NT2/D1 (cell line): ENCODE measurements at regions not wholly inside any gene's neighbourhood (a gene's known extent, or its start where the extent isn't known, plus 50 kb on each side); places are given as distances from the start of the nearest gene placed in this dataset.
A peak's percentile ranks its signal among the peaks of the same experiment; 100 is the strongest.

ENCODE experiments used
- DNase-seq: peaks from one replicate; pipeline ENCODE4 v3.0.0-alpha.2; 2011; ENCODE audit warnings: low read depth, low spot score
- H3K27me3 ChIP-seq: 2 replicates; pipeline ENCODE4 v1.6.0; 2011; ENCODE audit warnings: mild to moderate bottlenecking; ENCODE audit not compliant: insufficient read length, insufficient read depth
- H3K36me3 ChIP-seq: 2 replicates; pipeline ENCODE4 v1.6.1; 2011; ENCODE audit warnings: mild to moderate bottlenecking, low read length, mixed read lengths; ENCODE audit not compliant: insufficient read depth, insufficient read length
- H3K4me1 ChIP-seq: 2 replicates; pipeline ENCODE4 v1.5.1; 2011; ENCODE audit not compliant: insufficient read depth, insufficient read length
- H3K4me3 ChIP-seq: 2 replicates; pipeline ENCODE4 v1.5.1; 2011; ENCODE audit warnings: low read depth; ENCODE audit not compliant: insufficient read length
- H3K9ac ChIP-seq: 2 replicates; pipeline ENCODE4 v1.6.0; 2011; ENCODE audit warnings: low read depth; ENCODE audit not compliant: insufficient read length
- H3K9me3 ChIP-seq: 2 replicates; pipeline ENCODE4 v1.5.1; 2011; ENCODE audit warnings: mild to moderate bottlenecking, low read length; ENCODE audit not compliant: insufficient read depth
- SUZ12 ChIP-seq: IDR thresholded peaks from 2 replicates; pipeline ENCODE4 v1.6.1; 2011; ENCODE audit not compliant: insufficient read length, insufficient read depth; ENCODE audit errors: extremely low read depth
- YY1 ChIP-seq: IDR thresholded peaks from 2 replicates; pipeline ENCODE4 v1.6.1; 2011; ENCODE audit not compliant: insufficient read length, insufficient read depth
- ZNF274 ChIP-seq: IDR thresholded peaks from 2 replicates; pipeline ENCODE4 v1.6.1; 2011; ENCODE audit warnings: mild to moderate bottlenecking, low read depth, low read length

GRCh38 chr15:59830098-59830497, 141.0 kb upstream of the BNIP2 start:
- Histone ChIP-seq H3K27me3 (no peaks in the 10 kb centered on the region), H3K4me3 (no peak overlapping the region), H3K9me3 (no peaks in the 10 kb centered on the region), H3K4me1 (no peaks in the 10 kb centered on the region), H3K9ac (no peak overlapping the region), H3K36me3 (no peaks in the 10 kb centered on the region)
- TF ChIP-seq ZNF274 (no peak), YY1 (no peak), SUZ12 (no peak)
- DNase-seq = peak; percentile 6

- H3K36me3 ChIP-seq = no peaks in the 10 kb centered on the region
- TF ChIP-seq YY1 (no peak), ZNF274 (no peak), SUZ12 (no peak)
- no peak overlapping the region for H3K4me3 ChIP-seq
These were observed 139.7 kb upstream of the BNIP2 start for GRCh38 chr15:59828861-59829260.

DNA sequence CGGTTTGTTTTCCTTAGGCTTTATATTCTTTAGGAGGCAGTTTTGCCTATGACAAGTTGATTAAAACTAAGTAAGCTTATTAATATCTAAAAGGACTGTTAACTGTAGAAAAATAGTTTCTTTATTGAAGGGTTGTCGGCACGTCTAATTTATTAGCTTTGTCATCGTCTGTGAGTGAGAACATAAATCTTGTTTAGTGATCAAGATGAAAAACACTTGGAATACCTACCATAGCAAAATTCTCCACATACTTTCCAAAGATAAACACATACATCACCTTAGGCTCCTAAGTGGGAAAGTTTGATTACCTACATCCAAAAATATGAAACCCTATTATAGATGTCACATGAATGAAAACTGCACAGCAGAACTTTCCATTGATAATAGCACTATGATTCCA, 139.1 kb upstream of the BNIP2 start:
- H3K4me3 ChIP-seq = no peak overlapping the region
- H3K4me1 ChIP-seq = no peaks in the 10 kb centered on the region
- TF ChIP-seq YY1 (no peak), SUZ12 (no peak), ZNF274 (no peak)
- no peak for DNase-seq
- H3K36me3 ChIP-seq = no peaks in the 10 kb centered on the region
- H3K27me3 ChIP-seq = no peaks in the 10 kb centered on the region
- no peak overlapping the region for H3K9ac ChIP-seq
- peaks cover 4% of the 10 kb centered on the region; the same call in 1 of the 2 replicates for H3K9me3 ChIP-seq

More at GRCh38 chr15:59828861-59829260, 139.7 kb upstream of the BNIP2 start:
- Histone ChIP-seq H3K4me1 (no peaks in the 10 kb centered on the region), H3K9ac (no peak overlapping the region), H3K27me3 (no peaks in the 10 kb centered on the region), H3K9me3 (no peaks in the 10 kb centered on the region)
- no peak for DNase-seq

DNA sequence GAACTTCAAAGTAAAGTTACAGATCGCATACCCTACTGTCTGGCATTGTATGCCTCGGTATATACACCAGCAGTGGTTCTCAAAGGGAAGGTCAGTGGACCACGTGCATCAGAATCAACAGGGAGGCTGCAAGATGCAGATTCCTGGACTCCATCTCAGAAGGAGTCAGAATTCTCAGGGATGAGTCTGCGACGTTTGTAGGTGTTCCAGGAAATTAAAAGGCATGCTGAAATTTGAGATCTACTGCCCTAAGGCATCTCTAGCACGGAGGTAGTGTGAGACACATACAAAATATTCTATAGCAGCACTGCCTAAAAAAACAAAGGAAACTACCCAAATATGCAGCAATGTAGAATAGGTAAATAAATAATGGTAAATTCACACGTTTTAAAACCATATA, 136.8 kb upstream of the BNIP2 start:
- no peak for TF ChIP-seq YY1
- TF ChIP-seq SUZ12 = no peak
- no peak for TF ChIP-seq ZNF274
- Histone ChIP-seq H3K27me3 (no peaks in the 10 kb centered on the region), H3K4me1 (no peaks in the 10 kb centered on the region), H3K9me3 (peaks cover 4% of the 10 kb centered on the region; the same call in 1 of the 2 replicates), H3K4me3 (no peak overlapping the region), H3K9ac (no peak overlapping the region), H3K36me3 (no peaks in the 10 kb centered on the region)
- no peak for DNase-seq

DNA sequence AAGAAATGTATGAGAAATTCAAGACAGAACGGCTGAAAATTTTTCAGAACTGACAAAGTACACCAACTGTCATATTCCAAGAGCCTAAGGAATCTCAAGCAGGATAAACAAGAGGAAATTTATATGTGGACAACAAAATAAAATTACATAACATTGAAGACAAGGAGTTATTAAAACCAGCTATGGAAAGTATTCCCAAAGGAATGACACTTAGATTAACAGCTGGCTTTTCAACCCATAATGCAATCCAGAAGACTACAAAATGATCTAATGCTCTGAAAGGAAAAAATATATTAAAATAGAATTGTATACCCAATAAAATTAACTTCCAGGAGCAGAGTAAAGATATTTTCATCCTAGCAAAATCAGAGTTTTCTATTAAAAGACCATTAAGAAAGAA, 132.2 kb upstream of the BNIP2 start:
- Histone ChIP-seq H3K9ac (no peak overlapping the region), H3K9me3 (peaks cover 4% of the 10 kb centered on the region; the same call in 1 of the 2 replicates), H3K27me3 (no peaks in the 10 kb centered on the region), H3K4me3 (no peak overlapping the region), H3K36me3 (no peaks in the 10 kb centered on the region), H3K4me1 (no peaks in the 10 kb centered on the region)
- TF ChIP-seq SUZ12 (no peak), ZNF274 (no peak)
- no peak for DNase-seq

GRCh38 chr15:59819092-59819491, 130.0 kb upstream of the BNIP2 start:
- H3K4me3 ChIP-seq = no peak overlapping the region
- no peak for DNase-seq
- H3K9me3 ChIP-seq = peaks cover 4% of the 10 kb centered on the region; the same call in 1 of the 2 replicates
- no peaks in the 10 kb centered on the region for H3K27me3 ChIP-seq
- H3K4me1 ChIP-seq = no peaks in the 10 kb centered on the region
- H3K9ac ChIP-seq = no peak overlapping the region
- H3K36me3 ChIP-seq = no peaks in the 10 kb centered on the region
- no peak for TF ChIP-seq ZNF274
- no peak for TF ChIP-seq YY1
- TF ChIP-seq SUZ12 = no peak

DNA sequence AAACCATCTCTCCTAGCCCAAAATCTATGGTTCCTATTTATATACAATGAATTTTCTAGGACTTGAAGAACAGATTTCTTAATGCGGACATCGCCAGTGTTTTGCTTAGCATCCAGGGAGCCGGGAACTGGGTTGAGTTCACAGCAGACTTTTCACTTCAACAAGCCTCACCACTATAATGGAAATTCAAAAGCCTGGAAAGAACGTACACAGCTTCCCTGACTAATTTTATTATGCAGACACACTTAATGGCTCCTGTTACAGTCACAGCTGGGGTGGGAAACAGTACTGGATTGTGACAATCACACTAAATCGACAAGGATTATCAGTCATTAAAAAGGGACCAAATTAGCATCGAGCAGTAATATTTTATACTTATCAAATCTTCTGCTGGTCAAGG, 129.2 kb upstream of the BNIP2 start:
- DNase-seq = no peak
- Histone ChIP-seq H3K36me3 (no peaks in the 10 kb centered on the region), H3K4me1 (no peaks in the 10 kb centered on the region), H3K27me3 (no peaks in the 10 kb centered on the region), H3K9me3 (peaks cover under 1% of the 10 kb centered on the region; the same call in 1 of the 2 replicates), H3K4me3 (no peak overlapping the region), H3K9ac (no peak overlapping the region)
- TF ChIP-seq SUZ12 = no peak
- no peak for TF ChIP-seq ZNF274
- no peak for TF ChIP-seq YY1

GRCh38 chr15:59817834-59818233, 128.7 kb upstream of the BNIP2 start:
- H3K27me3 ChIP-seq = no peaks in the 10 kb centered on the region
- H3K9ac ChIP-seq = no peak overlapping the region
- TF ChIP-seq YY1 = no peak
- no peak for TF ChIP-seq SUZ12
- no peak for TF ChIP-seq ZNF274
- no peaks in the 10 kb centered on the region for H3K9me3 ChIP-seq
- H3K36me3 ChIP-seq = no peaks in the 10 kb centered on the region
- no peaks in the 10 kb centered on the region for H3K4me1 ChIP-seq
- no peak overlapping the region for H3K4me3 ChIP-seq
- DNase-seq = no peak
